ENCODE measurements at regions not wholly inside any gene's neighbourhood (a gene's known extent, or its start where the extent isn't known, plus 50 kb on each side); places are given as distances from the start of the nearest gene placed in this dataset.
"Not testable (repeated sequence)": the region's sequence is repeated elsewhere in the genome, so short reads cannot be mapped to it uniquely, and the experiment has no call there.

GRCh38 chr21:14903172-14903865 lies 161.5 kb downstream of the NRIP1 start:
- DNase-seq (ENCODE audit: low spot score): no peak

GRCh38 chr21:14901482-14901958 lies 163.3 kb downstream of the NRIP1 start:
- DNase-seq (ENCODE audit: low spot score): no peak

- no peak for DNase-seq (ENCODE audit: low spot score)
These were observed 164.2 kb downstream of the NRIP1 start for GRCh38 chr21:14900611-14901010.

GRCh38 chr21:14900058-14900457 lies 164.7 kb downstream of the NRIP1 start:
- no peak for DNase-seq (ENCODE audit: low spot score)

GRCh38 chr21:14895792-14896191 lies 169.0 kb downstream of the NRIP1 start:
- DNase-seq (ENCODE audit: low spot score): no peak

GRCh38 chr21:14890141-14890540 lies 174.7 kb downstream of the NRIP1 start:
- DNase-seq (ENCODE audit: low spot score): no peak

- no peak for DNase-seq (ENCODE audit: low spot score)
These were observed 175.6 kb downstream of the NRIP1 start for GRCh38 chr21:14889080-14889810.

- no peak for DNase-seq (ENCODE audit: low spot score)
These were observed 176.6 kb downstream of the NRIP1 start for GRCh38 chr21:14888202-14888601.

- DNase-seq (ENCODE audit: low spot score): no peak
These were observed 178.8 kb downstream of the NRIP1 start for GRCh38 chr21:14886001-14886400.

GRCh38 chr21:14883351-14883750 lies 181.4 kb downstream of the NRIP1 start:
- DNase-seq (ENCODE audit: low spot score): no peak

GRCh38 chr21:14882545-14882944 lies 182.3 kb downstream of the NRIP1 start:
- DNase-seq (ENCODE audit: low spot score): not testable (repeated sequence)

- DNase-seq (ENCODE audit: low spot score): no peak
These were observed 182.8 kb downstream of the NRIP1 start for GRCh38 chr21:14881863-14882499.

GRCh38 chr21:14880922-14881321 lies 183.9 kb downstream of the NRIP1 start:
- no peak for DNase-seq (ENCODE audit: low spot score)

GRCh38 chr21:14879458-14879857 lies 185.3 kb downstream of the NRIP1 start:
- no peak for DNase-seq (ENCODE audit: low spot score)

GRCh38 chr21:14878971-14879370 lies 185.8 kb downstream of the NRIP1 start:
- DNase-seq (ENCODE audit: low spot score): no peak

- DNase-seq (ENCODE audit: low spot score): no peak
These were observed 187.1 kb downstream of the NRIP1 start for GRCh38 chr21:14877581-14878228.

- DNase-seq (ENCODE audit: low spot score): no peak
These were observed 188.3 kb downstream of the NRIP1 start for GRCh38 chr21:14876524-14876840.

- DNase-seq (ENCODE audit: low spot score): no peak
These were observed 188.9 kb downstream of the NRIP1 start for GRCh38 chr21:14875704-14876523.

GRCh38 chr21:14875186-14875585 lies 189.6 kb downstream of the NRIP1 start:
- no peak for DNase-seq (ENCODE audit: low spot score)

- no peak for DNase-seq (ENCODE audit: low spot score)
These were observed 190.4 kb downstream of the NRIP1 start for GRCh38 chr21:14874379-14874778.

- no peak for DNase-seq (ENCODE audit: low spot score)
These were observed 192.9 kb downstream of the NRIP1 start for GRCh38 chr21:14871861-14872260.

- DNase-seq (ENCODE audit: low spot score): no peak
These were observed 194.0 kb downstream of the NRIP1 start for GRCh38 chr21:14870853-14871149.

Data from NAMALWA (cell line).